BJ (cell line): ENCODE measurements at regions not wholly inside any gene's neighbourhood (a gene's known extent, or its start where the extent isn't known, plus 50 kb on each side); places are given as distances from the start of the nearest gene placed in this dataset.

Experiments used
- CTCF ChIA-PET: fragments of 350-600 bp; formaldehyde crosslinking; extraction: SDS; loops from one replicate; lab custom pipeline; 2021; ENCODE audit warnings: antibody characterized with exemption, inconsistent platforms; lab: Yijun Ruan, JAX
- POLR2A ChIA-PET: fragments of 300-600 bp; sonication (Branson Sonifier 250); formaldehyde crosslinking; extraction: SDS; loops from one replicate; lab custom pipeline; 2021; ENCODE audit warnings: antibody characterized with exemption; lab: Charles Lee
- DNase-seq: peaks from one replicate; pipeline ENCODE4 v3.0.0-alpha.2; 2011; ENCODE audit warnings: low read depth
- H3K27me3 ChIP-seq: 2 replicates; pipeline ENCODE4 v1.6.0; 2011; ENCODE audit warnings: low read length; ENCODE audit not compliant: control insufficient read depth, insufficient read depth
- H3K36me3 ChIP-seq: 2 replicates; pipeline ENCODE4 v1.5.1; 2011; ENCODE audit warnings: low read length; ENCODE audit not compliant: control insufficient read depth, insufficient read depth
- H3K4me3 ChIP-seq: 2 replicates; pipeline ENCODE4 v1.5.1; 2011; ENCODE audit warnings: low read depth, mild to moderate bottlenecking, control low read depth, low read length
- TF ChIP-seq, protein P1 (sequence below): IDR thresholded peaks from 2 replicates; pipeline ENCODE4 v1.5.1; 2011; ENCODE audit warnings: low read depth, mild to moderate bottlenecking, control low read depth, inconsistent platforms, low read length, moderate library complexity; ENCODE audit not compliant: insufficient read depth

DNA sequence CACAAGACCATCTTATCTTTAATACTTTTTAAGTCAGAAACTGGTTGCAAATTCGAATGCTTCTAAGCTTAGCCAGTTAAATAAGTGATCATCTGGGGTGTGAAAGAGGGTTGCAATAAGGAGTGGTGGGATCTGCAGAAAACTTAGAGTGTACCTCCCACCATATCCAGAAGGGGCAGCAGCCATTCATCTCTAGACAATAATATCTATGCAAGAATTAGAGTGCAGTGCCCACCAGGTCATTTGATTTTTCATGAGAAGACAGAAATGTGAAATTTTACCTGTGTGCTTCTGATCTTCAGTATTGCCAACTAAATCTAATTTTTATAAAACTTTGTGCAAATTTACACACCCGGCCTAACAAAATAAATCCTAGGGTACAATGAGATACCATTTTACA is 127.2 kb upstream of the SP4 start:
- Histone ChIP-seq H3K27me3 (no peaks in the 10 kb centered on the region), H3K36me3 (no peaks in the 10 kb centered on the region), H3K4me3 (no peak overlapping the region)
- ChIA-PET POLR2A (no interaction called here), CTCF (no interaction called here)
- DNase-seq: no peak
- TF ChIP-seq, protein P1, sequence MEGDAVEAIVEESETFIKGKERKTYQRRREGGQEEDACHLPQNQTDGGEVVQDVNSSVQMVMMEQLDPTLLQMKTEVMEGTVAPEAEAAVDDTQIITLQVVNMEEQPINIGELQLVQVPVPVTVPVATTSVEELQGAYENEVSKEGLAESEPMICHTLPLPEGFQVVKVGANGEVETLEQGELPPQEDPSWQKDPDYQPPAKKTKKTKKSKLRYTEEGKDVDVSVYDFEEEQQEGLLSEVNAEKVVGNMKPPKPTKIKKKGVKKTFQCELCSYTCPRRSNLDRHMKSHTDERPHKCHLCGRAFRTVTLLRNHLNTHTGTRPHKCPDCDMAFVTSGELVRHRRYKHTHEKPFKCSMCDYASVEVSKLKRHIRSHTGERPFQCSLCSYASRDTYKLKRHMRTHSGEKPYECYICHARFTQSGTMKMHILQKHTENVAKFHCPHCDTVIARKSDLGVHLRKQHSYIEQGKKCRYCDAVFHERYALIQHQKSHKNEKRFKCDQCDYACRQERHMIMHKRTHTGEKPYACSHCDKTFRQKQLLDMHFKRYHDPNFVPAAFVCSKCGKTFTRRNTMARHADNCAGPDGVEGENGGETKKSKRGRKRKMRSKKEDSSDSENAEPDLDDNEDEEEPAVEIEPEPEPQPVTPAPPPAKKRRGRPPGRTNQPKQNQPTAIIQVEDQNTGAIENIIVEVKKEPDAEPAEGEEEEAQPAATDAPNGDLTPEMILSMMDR: no peak

DNA sequence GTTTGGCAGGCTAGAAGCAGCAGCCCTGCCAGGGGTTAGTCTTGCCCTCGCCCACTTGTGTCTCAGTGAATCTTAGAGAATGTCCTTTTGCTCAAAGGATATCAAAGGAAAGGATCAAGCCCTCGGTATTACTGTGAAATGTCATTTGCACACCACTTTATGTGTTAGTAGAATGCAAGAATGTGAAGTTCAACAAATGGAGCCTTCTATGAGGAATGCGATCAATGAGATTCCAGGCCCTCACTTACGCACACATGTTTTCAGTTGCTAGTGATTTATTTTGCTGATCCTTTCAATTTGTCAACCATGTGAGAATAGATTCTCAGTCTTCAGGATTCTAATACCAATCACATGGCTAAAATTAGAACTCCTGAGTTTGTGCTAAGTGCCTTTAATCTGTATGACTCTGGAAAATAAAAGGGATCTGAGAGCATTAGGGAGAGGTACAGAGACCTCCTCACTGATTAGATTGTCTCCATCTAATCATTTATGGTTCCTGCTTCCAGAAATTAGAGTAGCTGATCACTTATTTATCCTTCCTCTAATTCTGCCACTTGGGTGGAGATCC is 123.0 kb upstream of the SP4 start:
- DNase-seq: no peak
- Histone ChIP-seq H3K36me3 (no peaks in the 10 kb centered on the region), H3K4me3 (no peak overlapping the region), H3K27me3 (no peaks in the 10 kb centered on the region)
- ChIA-PET POLR2A (no interaction called here), CTCF (no interaction called here)
- TF ChIP-seq, protein P1: no peak

DNA sequence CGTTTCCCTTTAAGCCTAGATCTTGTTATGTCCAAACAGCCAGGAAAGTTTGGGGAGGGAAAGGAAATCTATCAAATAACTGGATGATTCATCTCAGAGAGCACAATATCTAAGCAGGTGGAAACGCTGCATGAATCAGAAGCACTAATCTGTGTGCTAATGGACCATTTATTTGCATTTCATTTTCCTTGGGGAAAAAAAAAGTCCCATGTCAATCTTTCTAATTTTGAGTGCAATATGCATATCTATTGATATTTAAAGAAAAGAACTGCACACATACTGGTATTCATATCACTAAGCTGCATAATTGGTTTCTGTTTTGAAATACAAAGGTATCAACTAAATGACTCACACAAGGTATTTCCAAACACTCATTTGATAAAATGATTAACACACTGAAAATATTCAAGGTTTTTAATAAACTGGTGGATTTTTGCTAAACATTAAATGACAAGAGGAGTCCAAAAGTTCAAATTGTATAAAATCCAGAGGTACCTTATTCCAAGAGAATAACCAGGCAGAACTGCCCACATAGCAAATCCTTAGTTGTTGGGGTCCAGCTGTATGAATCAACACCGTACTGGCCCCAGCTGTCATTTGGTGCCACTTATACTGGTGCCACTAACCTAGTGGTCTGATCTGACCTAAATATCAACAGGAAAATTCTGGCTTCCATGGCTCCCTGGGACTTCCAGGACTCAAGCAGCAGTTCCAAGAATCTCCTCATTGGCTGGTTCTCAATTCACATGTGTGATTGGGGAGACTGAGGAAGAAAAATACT is 122.2 kb upstream of the SP4 start:
- POLR2A ChIA-PET: no interaction called here
- CTCF ChIA-PET: no interaction called here
- DNase-seq: no peak
- no peak overlapping the region for H3K4me3 ChIP-seq
- no peaks in the 10 kb centered on the region for H3K27me3 ChIP-seq
- TF ChIP-seq, protein P1: no peak
- no peaks in the 10 kb centered on the region for H3K36me3 ChIP-seq

DNA sequence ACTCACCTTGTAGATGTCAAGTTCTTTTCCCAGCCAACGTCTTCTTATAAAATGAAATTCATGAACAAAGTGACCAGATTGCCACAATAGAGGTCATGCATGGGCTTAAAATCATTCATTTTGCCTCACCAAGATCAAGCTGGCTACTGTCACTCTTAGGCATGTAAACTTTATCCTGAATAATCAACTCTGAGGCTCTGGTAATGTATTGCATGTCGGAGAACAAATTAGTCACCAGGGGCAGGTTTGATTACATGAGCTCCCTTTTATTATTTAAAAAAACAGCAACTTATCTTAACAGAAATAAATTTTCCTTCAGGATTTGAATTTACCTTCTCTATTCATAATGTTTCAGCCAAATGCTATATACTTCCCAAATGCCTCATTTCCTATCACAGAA is 112.9 kb upstream of the SP4 start:
- POLR2A ChIA-PET: no interaction called here
- H3K27me3 ChIP-seq: no peaks in the 10 kb centered on the region
- TF ChIP-seq, protein P1: no peak
- H3K36me3 ChIP-seq: no peaks in the 10 kb centered on the region
- DNase-seq: no peak
- H3K4me3 ChIP-seq: no peak overlapping the region
- CTCF ChIA-PET: no interaction called here

DNA sequence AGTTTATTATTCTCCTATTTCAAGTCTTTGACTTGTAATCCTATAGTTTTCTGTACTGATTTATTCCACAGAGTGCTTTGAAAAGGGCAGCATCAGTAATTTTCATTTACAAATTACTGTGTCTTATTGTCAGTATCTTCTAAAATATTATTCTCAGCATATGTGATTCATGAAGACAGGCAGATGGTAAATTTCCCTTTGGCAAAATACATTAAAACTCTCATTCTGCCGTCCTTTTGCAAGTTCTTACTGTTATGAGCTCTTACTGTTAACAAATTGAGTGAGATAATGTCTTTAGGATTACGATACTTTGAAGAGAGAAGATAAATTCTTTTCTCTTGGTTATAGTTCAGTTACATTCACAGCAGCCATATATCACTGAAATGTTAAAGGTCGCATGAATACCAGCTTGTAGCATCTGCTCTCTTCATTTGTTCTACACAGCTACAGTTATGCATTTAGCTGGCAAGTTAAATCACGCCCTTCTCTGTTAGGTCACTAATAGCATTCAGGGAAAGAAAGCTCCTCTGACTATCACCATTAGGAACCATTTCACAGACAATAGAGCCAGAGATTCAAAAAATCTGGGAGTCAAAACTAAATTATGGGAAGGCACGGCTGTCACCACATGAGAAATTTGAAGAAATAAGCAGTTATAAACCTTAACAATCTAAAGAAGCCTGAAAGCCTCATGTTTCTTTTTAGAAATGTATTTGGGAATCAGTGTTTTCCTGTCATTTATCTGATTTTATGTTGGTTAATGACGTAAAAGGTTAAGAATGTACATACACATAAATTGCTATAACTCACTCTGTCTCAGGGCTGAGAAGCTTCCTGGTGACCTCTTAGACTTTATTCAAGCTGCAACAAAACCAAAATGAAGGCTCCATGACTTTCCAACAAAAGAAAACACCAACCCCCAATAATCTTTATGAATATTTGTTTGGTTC is 109.6 kb upstream of the SP4 start:
- no peaks in the 10 kb centered on the region for H3K27me3 ChIP-seq
- DNase-seq: no peak
- H3K4me3 ChIP-seq: no peak overlapping the region
- H3K36me3 ChIP-seq: no peaks in the 10 kb centered on the region
- POLR2A ChIA-PET: no interaction called here
- CTCF ChIA-PET: no interaction called here
- TF ChIP-seq, protein P1: no peak
